ENCODE measurements at regions not wholly inside any gene's neighbourhood (a gene's known extent, or its start where the extent isn't known, plus 50 kb on each side); places are given as distances from the start of the nearest gene placed in this dataset.

DNA sequence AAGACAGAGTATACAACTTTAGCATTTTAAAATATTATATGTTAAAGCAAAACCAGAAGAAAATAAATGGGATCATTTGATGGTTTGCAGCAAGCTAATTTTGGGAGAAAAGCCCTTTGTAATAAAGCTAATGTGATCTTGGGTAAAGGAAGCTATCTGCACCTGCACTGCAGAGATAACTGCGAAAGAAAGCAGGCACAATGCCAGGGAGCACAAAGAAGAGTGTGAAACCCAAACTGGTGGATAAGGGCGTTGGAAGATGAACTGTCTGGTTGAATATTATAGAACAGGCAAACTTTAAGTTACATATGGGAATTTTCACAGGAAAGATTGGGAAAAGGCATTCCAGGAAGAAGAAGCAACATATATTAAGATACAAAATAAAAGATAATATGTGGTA is 179.2 kb upstream of the KHDRBS2 start:
- no peaks in the 10 kb centered on the region for H3K36me3 Mint-ChIP-seq (ENCODE audit: low read depth)
- no peaks in the 10 kb centered on the region for H3K27me3 Mint-ChIP-seq (ENCODE audit: low read depth)
- H3K4me3 Mint-ChIP-seq (ENCODE audit: unreplicated experiment), result no peak overlapping the region
- no peak overlapping the region for H3K27ac Mint-ChIP-seq (ENCODE audit: unreplicated experiment)
- no peak for DNase-seq (ENCODE audit: low spot score)
- H3K4me1 Mint-ChIP-seq (ENCODE audit: low read depth), result no peaks in the 10 kb centered on the region
- no peaks in the 10 kb centered on the region for H3K9me3 Mint-ChIP-seq (ENCODE audit: low read depth)
- TF ChIP-seq, protein P1, sequence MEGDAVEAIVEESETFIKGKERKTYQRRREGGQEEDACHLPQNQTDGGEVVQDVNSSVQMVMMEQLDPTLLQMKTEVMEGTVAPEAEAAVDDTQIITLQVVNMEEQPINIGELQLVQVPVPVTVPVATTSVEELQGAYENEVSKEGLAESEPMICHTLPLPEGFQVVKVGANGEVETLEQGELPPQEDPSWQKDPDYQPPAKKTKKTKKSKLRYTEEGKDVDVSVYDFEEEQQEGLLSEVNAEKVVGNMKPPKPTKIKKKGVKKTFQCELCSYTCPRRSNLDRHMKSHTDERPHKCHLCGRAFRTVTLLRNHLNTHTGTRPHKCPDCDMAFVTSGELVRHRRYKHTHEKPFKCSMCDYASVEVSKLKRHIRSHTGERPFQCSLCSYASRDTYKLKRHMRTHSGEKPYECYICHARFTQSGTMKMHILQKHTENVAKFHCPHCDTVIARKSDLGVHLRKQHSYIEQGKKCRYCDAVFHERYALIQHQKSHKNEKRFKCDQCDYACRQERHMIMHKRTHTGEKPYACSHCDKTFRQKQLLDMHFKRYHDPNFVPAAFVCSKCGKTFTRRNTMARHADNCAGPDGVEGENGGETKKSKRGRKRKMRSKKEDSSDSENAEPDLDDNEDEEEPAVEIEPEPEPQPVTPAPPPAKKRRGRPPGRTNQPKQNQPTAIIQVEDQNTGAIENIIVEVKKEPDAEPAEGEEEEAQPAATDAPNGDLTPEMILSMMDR (IDR thresholded peaks at IDR 0.05), result no peak

DNA sequence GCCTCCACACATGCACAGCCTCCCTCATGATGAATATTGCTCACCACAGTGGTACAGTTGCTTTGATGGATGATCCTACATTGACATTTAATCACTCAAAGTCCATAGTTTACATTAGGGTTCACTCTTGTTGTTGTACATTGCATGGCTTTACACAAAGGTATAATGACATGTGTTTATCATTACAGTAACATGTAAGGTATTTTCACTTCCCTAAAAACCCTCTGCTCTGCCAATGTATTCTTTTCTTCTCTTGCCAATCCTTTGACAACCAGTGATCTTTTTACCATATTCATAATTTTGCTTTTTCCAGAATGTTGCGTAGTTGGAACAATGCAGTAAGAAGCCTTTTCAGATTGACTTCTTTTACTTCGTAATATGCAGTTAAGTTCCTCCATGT is 166.6 kb upstream of the KHDRBS2 start:
- H3K4me3 Mint-ChIP-seq (ENCODE audit: unreplicated experiment), result no peak overlapping the region
- no peak for DNase-seq (ENCODE audit: low spot score)
- no peaks in the 10 kb centered on the region for H3K36me3 Mint-ChIP-seq (ENCODE audit: low read depth)
- H3K9me3 Mint-ChIP-seq (ENCODE audit: low read depth), result no peaks in the 10 kb centered on the region
- TF ChIP-seq, protein P1 (IDR thresholded peaks at IDR 0.05), result no peak
- no peak overlapping the region for H3K27ac Mint-ChIP-seq (ENCODE audit: unreplicated experiment)
- no peaks in the 10 kb centered on the region for H3K4me1 Mint-ChIP-seq (ENCODE audit: low read depth)
- H3K27me3 Mint-ChIP-seq (ENCODE audit: low read depth), result no peaks in the 10 kb centered on the region

DNA sequence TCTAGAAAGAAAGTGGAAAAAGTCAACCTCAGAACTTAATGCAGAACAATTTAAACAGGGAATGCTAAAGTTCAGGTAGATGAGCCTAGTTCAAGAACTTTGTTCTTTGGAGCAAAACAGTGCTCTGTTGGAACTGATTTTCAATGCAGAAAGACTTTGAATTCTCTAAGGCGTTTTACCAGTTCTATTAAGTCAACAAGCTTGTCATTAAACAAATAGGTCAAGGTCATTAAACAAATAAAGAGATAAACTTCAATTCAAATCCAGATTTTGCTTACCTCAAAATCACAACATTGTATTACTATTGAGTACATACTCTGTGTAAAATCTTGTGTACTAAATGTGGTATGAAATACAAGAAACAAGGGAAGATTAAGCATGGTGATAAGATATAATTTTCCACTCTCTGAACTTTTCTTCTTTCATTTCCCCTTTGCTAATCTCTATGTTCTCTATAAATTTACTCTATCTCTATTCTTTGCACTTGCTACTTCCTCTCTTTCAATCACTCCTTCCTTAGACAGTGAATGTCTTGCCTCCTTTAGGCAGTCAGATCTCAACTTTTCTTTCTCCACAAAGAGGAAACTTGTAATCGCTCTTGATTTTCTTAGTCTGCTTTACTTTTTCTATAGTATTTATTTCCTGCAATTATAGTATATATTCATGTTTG is 160.8 kb upstream of the KHDRBS2 start:
- Mint-ChIP-seq H3K36me3 (ENCODE audit: low read depth) (no peaks in the 10 kb centered on the region), H3K9me3 (ENCODE audit: low read depth) (no peaks in the 10 kb centered on the region), H3K4me3 (ENCODE audit: unreplicated experiment) (no peak overlapping the region), H3K4me1 (ENCODE audit: low read depth) (no peaks in the 10 kb centered on the region), H3K27me3 (ENCODE audit: low read depth) (no peaks in the 10 kb centered on the region), H3K27ac (ENCODE audit: unreplicated experiment) (no peak overlapping the region)
- TF ChIP-seq, protein P1 (IDR thresholded peaks at IDR 0.05), result no peak
- DNase-seq (ENCODE audit: low spot score), result no peak

DNA sequence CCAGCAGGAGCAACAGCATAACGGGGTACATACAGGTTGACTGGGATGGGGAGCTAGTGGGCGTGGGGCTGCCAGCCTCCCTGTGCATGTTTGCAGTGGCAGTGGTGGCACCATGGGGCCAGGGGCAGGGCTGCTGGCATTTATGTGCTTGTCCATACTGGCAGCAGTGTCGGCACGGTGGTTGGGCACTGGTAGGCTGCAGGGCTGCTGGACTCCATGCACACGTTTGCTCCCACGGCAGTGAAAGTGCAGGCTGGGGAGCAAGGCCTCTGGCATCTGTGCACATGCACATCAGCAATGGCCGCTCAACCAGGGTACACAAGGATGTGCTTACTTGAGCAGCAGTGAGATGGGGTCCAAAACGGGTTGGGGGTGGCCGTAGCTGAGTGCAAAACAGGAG is 159.5 kb upstream of the KHDRBS2 start:
- Mint-ChIP-seq H3K4me3 (ENCODE audit: unreplicated experiment) (no peak overlapping the region), H3K36me3 (ENCODE audit: low read depth) (no peaks in the 10 kb centered on the region), H3K27ac (ENCODE audit: unreplicated experiment) (no peak overlapping the region), H3K9me3 (ENCODE audit: low read depth) (no peaks in the 10 kb centered on the region), H3K4me1 (ENCODE audit: low read depth) (no peaks in the 10 kb centered on the region), H3K27me3 (ENCODE audit: low read depth) (no peaks in the 10 kb centered on the region)
- DNase-seq (ENCODE audit: low spot score), result peak; percentile 74
- TF ChIP-seq, protein P1 (IDR thresholded peaks at IDR 0.05), result no peak

DNA sequence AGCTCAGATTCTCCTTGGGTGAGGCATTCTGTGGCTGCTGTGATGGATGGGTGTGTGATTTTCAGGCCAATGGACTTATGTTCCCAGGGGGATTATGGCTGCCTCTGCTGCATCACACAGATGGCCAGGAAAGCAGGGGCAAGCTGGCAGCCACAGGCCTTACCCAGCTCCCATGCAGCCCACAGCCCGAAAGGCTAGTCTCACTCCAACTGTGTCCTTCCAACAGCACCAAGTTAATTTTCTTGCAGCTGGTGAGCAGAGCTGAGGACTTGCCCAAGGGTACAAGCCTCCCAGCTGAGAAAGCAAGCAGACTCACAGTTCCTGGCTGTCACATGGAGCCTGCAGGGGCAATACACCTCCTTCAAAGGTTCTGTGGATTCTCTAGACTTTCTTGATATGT is 155.2 kb upstream of the KHDRBS2 start:
- TF ChIP-seq, protein P1 (IDR thresholded peaks at IDR 0.05), result no peak
- peak; percentile 33 for DNase-seq (ENCODE audit: low spot score)
- H3K9me3 Mint-ChIP-seq (ENCODE audit: low read depth), result peaks cover 23% of the 10 kb centered on the region
- H3K27me3 Mint-ChIP-seq (ENCODE audit: low read depth), result no peaks in the 10 kb centered on the region
- no peak overlapping the region for H3K27ac Mint-ChIP-seq (ENCODE audit: unreplicated experiment)
- H3K36me3 Mint-ChIP-seq (ENCODE audit: low read depth), result no peaks in the 10 kb centered on the region
- no peaks in the 10 kb centered on the region for H3K4me1 Mint-ChIP-seq (ENCODE audit: low read depth)
- no peak overlapping the region for H3K4me3 Mint-ChIP-seq (ENCODE audit: unreplicated experiment)

Data from chondrocyte (in vitro differentiated cells).